Dermis blood vessel endothelial cell (primary cell): ENCODE measurements at regions not wholly inside any gene's neighbourhood (a gene's known extent, or its start where the extent isn't known, plus 50 kb on each side); places are given as distances from the start of the nearest gene placed in this dataset.
"Not testable (repeated sequence)": the region's sequence is repeated elsewhere in the genome, so short reads cannot be mapped to it uniquely, and the experiment has no call there.

Experiments used
- DNase-seq: peaks from one replicate; pipeline ENCODE4 v3.0.0; 2010

DNA sequence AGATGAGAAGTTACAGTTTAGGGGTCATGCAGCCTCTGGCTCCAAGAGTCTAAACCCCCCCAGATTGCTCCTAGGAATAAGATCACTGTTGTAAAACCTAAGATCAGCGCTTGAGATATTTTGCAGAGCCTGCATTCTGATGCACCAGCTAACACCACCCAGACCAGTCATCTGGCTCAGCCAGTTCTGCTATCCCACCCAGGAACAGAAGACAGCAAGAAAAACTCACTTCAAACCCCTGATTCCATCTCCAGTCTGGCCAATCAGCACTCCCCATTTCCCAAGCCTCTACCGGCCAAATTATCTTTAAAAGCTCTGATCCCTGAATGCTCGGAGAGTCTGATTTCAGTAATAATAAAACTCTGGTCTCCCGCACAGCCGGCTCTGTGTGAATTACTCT, 158.6 kb downstream of the ZNF664 start:
- DNase-seq, result no peak

DNA sequence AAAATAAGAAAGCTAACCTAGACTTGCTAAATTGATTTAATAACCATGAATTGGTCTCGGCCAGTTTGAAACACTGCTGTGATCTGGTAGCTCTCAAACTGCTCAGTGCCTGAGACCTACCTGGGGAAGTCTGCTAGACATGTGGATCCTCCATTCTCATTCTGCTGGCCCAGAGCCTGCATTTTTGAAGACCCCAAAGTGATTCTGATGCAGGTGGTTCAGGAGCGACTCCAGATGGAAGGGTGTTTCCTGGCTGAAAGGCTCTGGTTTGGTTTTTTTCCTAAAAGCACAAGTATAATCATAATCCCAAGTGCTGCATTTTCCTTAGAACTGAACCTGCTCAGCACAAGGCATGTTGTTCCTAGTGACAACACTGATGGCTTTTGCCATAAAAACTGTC, 159.5 kb downstream of the ZNF664 start:
- no peak for DNase-seq

DNA sequence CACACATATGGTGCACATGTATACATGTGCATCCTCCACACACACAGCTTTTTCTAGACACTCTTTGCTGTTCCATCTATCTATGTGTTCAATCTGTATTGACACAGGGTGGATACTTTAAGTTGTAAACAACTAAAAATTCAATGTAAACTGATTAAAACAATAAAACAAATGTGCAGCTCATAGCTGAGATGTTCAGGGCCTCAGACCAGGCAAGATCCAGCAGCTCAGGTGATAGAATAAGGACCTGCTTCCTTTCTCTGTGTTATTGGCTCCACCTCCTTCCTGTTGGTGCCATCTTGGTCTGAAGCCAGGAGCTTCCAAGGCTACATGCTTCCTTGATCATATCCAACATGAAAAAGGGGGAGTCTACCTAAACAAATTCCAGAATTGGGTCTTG, 158.1 kb upstream of the RFLNA start:
- DNase-seq, result no peak

DNA sequence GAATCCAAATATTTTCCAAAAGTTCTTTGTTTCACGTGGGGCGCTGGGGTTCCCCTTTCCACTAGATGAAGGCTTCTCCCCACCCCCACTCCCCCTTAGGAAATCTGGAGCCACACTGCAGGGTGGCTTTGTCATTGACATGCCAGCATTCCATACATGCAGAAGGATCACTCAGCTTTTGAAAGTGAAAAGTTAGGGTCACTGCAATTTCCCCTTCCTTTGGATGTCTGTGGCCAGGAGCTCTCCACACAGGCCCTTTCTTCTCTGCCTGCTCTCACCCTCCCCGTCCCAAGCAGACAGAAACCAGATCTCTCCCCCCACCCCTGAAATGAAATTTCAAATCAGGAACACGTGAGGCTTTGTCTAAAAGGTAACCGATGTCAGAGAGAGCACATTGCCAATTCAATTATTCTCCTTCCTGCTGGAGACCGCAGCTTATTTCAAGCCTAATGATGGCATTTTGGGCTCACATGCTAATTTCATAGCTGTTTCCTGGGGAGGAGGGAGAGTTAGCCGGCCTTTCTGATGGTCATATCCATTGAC, 153.9 kb upstream of the RFLNA start:
- DNase-seq, result no peak

DNA sequence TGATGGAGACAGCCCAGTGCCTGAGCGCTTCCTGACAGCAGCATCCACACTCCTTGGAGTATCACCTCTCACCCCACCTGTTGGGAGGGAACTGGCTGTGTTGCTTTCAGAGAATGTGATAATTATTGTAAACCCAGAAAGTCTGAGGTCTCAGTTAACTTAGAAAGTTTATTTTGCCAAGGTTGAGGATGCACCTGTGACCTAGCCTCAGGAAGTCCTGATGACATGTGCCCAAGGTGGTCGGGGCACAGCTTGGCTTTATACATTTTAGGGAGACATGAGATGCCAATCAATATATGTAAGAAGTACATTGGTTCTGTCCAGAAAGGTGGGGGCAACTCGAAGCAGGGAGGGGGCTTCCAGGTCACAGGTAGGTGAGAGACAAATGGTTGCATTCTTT, 153.3 kb upstream of the RFLNA start:
- not testable (repeated sequence) for DNase-seq

DNA sequence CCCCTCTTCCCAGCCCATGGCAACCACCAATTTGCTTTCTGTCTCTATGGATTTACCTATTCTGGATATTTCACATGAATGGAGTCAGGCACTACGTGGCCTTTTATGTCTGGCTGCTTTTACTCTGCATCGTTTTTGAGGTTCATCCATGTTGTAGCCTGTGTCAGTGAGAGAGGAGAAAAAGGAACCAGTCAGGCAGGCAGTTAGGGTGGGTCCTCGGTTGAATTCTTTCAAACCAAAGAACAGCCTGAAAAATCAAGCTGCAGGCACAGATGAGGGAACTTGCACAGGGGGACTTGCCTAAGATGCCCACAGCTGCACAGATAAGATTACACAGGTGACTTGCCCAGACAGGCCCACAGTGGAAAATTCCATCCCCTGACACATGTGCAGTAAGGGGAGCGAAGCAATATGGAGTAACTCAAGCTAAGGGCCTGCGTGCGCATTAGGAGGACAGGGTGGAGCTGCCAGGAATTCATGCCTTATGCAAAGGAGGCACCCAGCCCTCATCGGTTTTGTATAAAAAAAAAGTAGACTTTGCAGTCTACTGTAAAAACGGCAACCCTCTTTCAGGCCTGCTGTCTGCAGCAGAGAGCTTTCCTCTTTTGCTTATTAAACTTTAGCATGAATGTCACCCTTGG, 152.4 kb upstream of the RFLNA start:
- no peak for DNase-seq

DNA sequence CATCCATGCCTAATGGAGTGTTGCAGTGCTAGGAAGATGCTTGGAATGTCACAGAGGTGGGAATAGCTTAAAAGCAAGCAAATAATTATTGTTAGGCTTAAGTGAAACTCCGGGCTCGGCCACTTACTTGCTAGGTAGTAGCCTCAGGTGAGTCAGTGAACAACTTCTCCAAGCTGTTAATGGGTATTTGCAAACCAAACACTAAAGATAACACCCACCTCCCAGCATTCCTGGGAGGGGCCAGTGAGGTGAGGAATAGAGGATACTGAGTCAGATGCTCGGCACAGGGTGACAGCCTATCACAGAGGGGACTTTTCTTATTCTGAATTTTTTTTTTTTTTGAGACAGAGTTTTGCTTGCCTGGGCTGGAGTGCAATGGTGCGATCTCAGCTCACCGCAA, 151.2 kb upstream of the RFLNA start:
- DNase-seq, result no peak

DNA sequence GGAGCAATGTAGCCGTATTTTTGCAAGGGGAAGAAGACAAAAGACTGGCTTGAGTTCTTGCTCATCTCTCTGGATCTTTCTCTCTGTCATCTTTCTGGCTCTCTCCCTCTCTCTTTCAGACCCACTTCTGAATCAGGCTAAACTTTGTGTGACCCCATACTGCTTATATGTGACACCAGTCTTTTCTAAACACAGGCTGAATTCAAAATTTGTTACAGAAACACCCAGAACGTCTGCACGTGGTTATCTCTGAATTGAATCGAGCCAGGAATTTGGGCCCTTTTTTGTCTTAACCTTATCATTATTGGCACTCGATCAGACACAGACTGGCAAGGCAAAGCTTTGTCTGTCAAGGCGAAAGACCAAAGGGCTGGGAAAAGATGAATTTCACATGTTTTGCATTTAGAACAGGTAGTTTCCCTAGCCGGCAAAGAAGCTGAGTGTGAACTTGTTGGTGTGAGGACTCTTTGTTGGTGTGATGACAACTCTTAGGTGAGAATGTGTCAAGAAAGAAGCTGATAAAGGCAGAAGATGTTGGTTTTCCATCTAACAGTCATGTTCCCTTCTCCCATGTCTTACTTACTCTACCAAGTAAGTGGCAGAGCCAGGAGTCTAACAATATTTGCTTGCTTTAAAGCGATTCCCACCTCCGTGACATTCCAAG, 150.2 kb upstream of the RFLNA start:
- DNase-seq, result no peak

DNA sequence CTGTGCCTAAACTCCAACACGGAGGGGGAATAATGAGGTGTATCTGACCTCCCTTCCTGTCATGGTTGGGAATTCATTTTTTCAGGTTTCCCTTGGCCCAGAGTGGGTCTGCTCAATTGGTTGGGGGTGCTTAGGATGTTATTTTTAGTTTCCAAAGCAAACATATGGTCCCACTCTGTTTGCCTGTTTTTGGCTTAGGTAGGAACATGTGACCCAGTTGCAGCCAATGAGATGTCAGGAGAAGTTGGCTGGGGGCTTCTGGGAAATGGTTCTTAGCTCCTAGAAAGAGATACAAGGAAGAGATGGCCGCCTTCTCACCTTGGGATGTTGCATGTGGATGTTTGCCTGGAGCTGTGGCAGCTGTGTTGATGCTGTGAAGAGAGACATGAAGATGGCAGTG, 147.9 kb upstream of the RFLNA start:
- DNase-seq, result no peak

DNA sequence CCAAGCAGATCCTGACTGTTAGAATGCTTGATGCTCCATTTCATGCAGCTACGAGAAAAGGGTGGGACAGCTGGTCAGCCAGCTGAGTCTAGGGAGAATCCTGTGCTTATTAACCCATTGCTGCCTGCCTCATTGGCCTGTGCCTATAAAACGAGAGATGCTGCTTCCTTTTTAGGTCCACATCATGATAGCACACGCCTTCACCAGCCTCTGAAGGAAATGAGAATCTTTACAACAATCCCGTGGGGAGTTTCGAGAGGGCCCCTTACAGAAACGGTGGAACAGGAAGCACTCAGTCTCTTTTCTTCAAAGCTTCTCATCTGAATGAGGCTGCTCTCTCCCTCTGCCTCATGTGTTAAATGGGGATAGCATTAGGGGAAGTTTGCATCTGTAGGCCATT, 147.3 kb upstream of the RFLNA start:
- DNase-seq, result no peak

DNA sequence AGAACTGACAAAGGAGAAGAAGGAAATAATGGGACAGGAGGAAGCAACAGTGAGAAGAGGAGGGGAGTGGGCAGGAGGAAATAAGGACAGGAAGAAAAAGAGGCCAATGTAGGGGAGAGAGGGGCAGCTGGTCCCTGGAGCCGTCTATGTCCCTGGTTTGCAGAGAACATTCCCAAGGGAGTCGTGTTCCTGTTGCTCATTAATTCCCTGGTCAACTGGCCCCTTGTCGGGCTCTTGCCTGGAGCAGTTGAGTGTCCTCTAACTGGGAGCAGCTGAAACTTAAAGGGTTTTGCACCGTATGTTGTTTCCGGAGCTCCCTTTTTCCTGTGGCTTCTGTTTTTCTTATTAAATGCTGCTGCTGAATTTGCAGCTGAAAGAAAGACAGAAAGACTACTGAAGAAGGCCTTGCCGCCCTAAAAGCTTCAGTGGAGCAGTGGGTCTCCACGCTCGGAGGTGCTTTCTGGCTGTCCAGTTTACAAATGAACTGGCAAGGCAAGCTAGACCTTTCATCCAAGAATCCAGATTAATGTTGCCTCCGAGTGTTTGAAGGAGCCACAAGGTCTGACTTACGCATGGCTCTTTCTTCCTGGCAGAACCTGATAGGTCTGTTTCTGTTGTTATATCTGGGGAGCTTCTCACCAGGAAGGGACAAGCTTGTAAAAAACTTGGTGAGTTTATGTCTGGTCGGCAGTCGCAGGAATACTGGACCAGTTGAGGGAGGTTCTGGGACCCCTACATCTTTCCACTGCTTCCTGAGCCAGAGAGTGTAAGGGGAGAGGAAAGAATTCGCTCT, 146.2 kb upstream of the RFLNA start:
- DNase-seq, result no peak

DNA sequence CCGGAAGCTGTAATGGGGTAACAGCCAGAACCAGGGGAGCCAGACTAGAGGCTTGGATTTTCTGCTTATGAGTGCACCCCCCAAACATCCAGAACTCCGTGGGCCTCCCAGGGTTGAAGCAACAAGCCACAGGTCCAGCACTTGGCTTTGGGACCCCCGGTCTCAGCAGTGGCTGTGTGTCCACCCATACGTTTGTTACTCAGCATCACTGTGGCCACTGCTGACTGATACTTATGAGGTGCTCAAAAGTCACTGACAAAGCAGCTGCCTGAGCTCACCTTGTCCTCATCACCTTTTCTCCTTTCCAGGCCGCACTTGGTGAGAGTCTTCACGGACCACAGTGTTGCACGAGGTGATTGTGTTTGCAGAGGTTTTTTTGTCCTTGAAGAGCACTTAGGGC, 145.6 kb upstream of the RFLNA start:
- no peak for DNase-seq

DNA sequence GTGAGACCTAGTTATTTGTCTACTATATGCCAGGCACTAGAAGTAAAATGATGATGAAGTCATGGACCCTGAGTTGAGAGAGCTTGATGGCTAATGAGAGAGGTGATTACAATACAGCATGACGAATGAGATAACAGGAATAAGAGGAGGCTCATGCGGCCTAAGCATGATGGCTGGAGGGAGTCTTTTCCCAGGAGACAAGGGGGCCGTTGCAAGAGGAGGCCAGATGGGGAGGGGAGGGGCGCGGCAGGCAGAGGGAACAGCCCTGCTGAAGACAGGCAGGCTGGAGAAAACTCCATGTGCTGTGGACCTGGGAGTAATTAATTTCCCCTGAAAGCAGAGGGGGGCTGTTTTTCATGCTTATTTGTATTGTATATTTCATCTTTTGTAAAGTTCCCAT, 144.7 kb upstream of the RFLNA start:
- DNase-seq, result no peak

DNA sequence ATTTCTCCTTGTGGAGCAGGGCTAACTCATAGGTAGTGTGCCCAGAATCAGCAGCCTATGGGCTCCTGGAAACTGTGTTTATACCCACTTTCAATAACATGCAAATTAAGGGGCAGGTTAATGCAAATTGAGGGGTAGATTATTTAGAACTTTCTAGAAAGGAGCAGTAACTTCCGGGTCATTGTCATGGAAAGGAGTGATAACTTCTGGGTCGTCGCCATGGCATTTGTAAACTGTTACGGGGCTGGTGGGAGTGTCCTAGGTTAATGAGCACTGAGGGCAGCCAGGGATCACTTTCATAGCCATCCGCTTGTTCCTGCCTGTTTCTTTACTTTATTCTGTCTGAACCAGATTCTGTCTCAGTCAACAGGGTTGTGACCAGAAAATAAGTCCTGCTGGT, 143.3 kb upstream of the RFLNA start:
- DNase-seq, result no peak

DNA sequence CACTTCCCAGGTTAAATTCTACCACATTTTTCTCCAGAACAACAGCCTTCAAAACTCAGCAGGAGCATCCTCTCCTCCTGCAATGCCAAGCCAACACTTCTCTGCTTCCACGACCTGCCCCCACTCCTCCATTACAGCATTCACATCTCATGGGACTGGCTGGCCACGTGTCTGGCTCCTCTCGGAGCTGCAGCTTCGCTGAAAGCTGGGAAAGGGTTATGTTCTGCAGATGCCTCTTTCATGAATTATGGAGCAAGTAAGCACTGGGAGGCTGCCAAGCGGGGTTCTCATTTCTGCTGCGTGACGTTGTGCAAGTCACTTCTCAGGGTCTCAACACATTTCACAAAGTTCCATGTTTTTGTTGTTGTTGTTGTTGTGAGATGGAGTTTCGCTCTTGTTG, 142.2 kb upstream of the RFLNA start:
- no peak for DNase-seq

DNA sequence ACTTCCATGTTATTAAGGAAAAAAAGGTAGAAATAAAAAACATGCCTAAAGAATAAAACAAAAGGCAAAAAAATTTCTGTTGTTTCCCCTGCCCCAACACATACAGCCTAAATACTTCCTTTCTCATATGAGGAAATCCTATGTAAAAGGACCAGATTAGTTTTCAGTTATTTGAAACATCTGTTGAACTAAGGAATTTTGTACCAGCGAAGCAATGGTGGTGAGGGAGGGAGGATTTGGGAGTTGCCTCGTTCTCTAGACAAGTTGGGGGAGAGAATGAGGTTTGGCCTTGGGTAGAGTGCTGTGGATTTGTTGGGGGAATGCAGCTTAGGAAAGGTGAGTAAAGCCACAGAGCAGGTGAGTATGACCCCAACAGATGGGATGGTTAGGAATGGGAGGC, 141.5 kb upstream of the RFLNA start:
- DNase-seq, result no peak

DNA sequence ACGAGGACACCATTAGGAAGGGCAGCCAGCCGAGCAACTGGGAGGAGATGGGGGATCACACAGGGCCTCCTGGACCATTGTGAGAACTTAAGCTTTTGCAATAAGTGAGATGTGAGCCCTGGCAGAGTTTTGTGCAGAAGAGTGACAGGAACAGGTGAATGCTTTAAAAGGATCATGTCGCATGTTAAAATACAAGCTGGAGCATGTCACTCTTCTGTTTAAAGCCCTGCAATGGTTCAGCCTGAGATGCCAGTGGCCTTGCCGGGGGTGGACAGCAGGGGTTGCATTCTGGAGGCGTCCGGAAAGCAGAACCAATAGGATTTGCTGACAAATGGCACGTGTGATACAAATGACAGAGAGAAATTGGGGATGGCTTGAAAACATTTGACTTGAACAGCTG, 137.5 kb upstream of the RFLNA start:
- no peak for DNase-seq

DNA sequence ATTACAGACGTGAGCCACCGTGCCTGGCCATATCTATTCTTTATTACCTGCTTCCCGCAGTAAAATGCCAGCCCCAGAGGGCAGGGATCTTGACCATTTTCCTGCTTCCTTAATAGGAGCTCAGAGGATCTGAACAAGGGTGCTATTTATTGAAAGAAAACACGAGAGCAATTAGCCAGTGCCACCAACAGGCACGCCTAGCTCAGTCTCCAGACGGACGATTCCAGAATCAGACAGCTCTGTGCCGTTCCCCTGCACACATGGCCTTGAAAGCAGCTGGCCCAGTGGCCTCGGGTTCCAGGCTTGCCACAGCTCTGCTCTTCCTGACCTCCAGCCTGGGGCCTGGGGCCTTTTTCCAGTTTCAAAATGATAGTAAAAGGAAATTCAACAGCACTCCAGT, 135.2 kb upstream of the RFLNA start:
- no peak for DNase-seq

DNA sequence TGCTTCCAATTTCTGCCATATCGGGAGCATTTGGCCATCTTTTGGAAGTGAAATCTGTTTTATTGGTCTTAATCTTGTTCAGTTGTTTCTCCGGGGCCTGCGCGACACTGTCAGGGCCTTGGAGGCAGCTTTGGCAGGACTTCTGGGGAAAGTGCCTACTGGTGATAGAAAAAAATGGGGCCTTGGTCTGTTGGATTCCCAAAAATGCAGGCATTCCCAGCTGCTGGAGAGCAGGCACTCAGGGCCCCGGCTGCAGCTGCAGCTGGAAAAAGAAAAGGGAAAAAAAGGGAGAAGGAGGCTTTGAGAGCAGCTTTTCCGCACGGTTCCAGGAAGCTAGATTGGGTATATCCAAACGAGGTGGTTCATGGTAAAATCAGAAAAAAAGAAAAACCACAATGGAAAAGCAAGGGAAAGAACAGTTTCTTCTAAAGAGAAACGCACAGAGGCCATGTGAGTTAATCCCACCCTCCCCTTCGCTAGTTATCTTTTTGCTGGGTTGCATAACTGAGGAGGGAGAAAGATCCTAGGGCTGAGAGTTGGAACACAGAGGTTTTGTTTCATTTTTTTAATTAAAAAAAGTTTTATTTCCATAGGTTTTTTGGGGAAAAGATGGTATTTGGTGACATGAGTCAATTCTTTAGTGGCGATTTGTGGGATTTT, 134.7 kb upstream of the RFLNA start:
- no peak for DNase-seq

DNA sequence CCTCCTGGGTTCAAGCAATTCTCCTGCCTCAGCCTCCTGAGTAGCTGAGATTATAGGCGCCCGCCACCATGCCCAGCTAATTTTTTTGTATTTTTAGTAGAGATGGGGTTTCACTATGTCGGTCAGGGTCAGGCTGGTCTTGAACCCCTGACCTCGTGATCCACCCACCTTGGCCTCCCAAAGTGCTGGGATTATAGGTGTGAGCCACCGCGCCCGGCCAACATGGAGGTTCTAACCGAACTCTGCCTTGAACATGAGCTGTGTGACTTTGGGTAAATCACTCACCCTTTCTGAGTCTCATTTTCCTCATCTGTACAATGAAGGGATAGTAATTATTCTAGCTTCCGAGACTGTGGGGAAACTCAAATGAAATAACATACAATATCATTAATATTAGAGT, 133.5 kb upstream of the RFLNA start:
- not testable (repeated sequence) for DNase-seq

DNA sequence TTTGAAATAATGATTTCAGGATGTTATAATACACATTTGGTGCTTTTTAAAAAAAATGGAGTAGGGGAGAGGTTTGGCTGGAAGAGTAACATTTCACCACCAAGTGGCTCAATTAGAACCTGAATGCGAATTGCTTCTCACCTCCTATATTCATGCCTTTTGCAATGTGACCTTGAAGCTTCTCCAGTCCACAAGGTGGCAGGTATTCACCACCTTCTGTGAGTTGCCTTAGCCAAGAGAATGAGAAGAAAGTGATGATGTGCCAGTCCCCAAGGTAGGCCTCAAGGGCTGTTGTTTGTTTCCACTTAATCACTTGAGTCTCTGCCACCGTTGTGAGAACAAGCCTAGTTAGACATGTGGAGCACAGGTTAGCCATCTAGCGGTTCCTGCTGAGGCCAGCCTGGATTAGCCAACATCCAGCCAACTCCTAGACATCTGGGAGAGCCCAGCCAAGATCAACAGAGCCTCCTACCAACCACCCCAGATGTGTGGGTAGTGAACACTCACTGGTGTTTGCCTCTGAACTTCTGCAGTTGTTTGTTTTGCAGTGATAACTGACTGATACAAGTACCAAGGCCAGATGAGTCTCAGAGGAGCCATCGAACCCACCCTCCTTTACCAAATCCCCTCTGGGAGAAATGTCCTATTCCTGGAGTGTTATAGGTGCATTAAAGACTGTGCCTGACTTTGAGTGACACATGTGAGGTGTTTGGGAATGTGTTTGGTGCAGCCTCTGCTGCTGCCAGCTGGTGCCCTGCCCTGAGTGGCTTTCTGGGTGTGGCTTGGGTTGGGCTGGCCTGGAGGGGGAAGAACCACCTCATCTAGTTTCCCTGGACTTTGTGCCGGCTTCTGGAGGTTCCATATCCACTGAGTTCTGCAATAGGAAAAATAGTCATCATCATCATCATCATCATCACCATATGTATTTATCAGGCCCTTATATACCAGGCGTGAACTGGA, 132.5 kb upstream of the RFLNA start:
- DNase-seq, result no peak

DNA sequence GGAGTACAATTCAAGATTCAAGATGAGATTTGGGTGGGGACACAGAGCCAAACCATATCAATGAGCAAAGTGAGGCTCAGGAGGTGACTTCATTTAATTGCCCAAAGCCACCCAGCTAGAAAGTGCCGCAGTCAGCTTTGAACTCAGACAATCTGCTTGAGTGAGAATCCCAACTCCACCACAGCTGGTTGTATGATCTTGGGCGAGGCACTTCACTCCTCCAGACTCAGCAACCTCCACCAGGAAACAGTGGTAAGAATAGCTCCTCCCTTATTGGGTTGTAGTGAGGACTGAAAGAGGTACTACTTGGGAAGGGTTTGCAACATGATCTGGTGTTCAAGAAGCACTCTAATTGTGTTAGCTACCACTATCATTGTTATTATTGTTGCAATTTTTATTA, 129.2 kb upstream of the RFLNA start:
- no peak for DNase-seq
